ENCODE measurements at regions not wholly inside any gene's neighbourhood (a gene's known extent, or its start where the extent isn't known, plus 50 kb on each side); places are given as distances from the start of the nearest gene placed in this dataset.

GRCh38 chr11:69878144-69878883 lies 59.1 kb upstream of the FGF3 start:
- intact Hi-C loops (cut with micrococcal nuclease; ENCODE audit: unreplicated experiment), result no loop called here
- no peak overlapping the region for H3K27ac Mint-ChIP-seq (ENCODE audit: unreplicated experiment)
- no peak for TF ChIP-seq CTCF (IDR thresholded peaks at IDR 0.05; ENCODE audit: unreplicated experiment)
- no TSS peak for BruUV-seq (replicated peaks)
- H3K4me1 Mint-ChIP-seq (ENCODE audit: low read depth, unreplicated experiment), result no peaks in the 10 kb centered on the region
- no peak overlapping the region for H3K4me3 Mint-ChIP-seq (ENCODE audit: low read depth, unreplicated experiment)
- peaks cover 2% of the 10 kb centered on the region for H3K9me3 Mint-ChIP-seq (ENCODE audit: low read depth, unreplicated experiment)
- CTCF ChIA-PET, result interaction anchor here (0.6 to 1.0 kb wide), 2 partner anchors 12 to 998 kb away, joined by 3 read pairs; no protein-coding TSS in a partner anchor
- peaks cover 42% of the 10 kb centered on the region for H3K27me3 Mint-ChIP-seq (ENCODE audit: unreplicated experiment)
- no peak for DNase-seq
- no peaks in the 10 kb centered on the region for H3K36me3 Mint-ChIP-seq (ENCODE audit: insufficient read depth, unreplicated experiment)

- TF ChIP-seq CTCF (IDR thresholded peaks at IDR 0.05; ENCODE audit: unreplicated experiment), result no peak
- Mint-ChIP-seq H3K36me3 (ENCODE audit: insufficient read depth, unreplicated experiment) (no peaks in the 10 kb centered on the region), H3K9me3 (ENCODE audit: low read depth, unreplicated experiment) (peaks cover 2% of the 10 kb centered on the region), H3K27ac (ENCODE audit: unreplicated experiment) (no peak overlapping the region), H3K4me1 (ENCODE audit: low read depth, unreplicated experiment) (no peaks in the 10 kb centered on the region), H3K27me3 (ENCODE audit: unreplicated experiment) (peaks cover 42% of the 10 kb centered on the region), H3K4me3 (ENCODE audit: low read depth, unreplicated experiment) (no peak overlapping the region)
- intact Hi-C loops (cut with micrococcal nuclease; ENCODE audit: unreplicated experiment), result no loop called here
- DNase-seq, result no peak
- CTCF ChIA-PET, result no interaction called here
- no TSS peak for BruUV-seq (replicated peaks)
Observed at GRCh38 chr11:69878927-69879728, 59.9 kb upstream of the FGF3 start.

GRCh38 chr11:69879729-69880005 lies 60.5 kb upstream of the FGF3 start:
- no peak overlapping the region for H3K4me3 Mint-ChIP-seq (ENCODE audit: low read depth, unreplicated experiment)
- H3K27me3 Mint-ChIP-seq (ENCODE audit: unreplicated experiment), result peaks cover 42% of the 10 kb centered on the region
- no TSS peak for BruUV-seq (replicated peaks)
- no peak for DNase-seq
- intact Hi-C loops (cut with micrococcal nuclease; ENCODE audit: unreplicated experiment), result no loop called here
- TF ChIP-seq CTCF (IDR thresholded peaks at IDR 0.05; ENCODE audit: unreplicated experiment), result no peak
- H3K9me3 Mint-ChIP-seq (ENCODE audit: low read depth, unreplicated experiment), result peaks cover 2% of the 10 kb centered on the region
- no peak overlapping the region for H3K27ac Mint-ChIP-seq (ENCODE audit: unreplicated experiment)
- CTCF ChIA-PET, result interaction anchor here (0.8 kb wide), 1 partner anchor 11 kb away, joined by 3 read pairs; no protein-coding TSS in a partner anchor
- H3K4me1 Mint-ChIP-seq (ENCODE audit: low read depth, unreplicated experiment), result no peaks in the 10 kb centered on the region
- no peaks in the 10 kb centered on the region for H3K36me3 Mint-ChIP-seq (ENCODE audit: insufficient read depth, unreplicated experiment)

GRCh38 chr11:69880041-69880825 lies 61.0 kb upstream of the FGF3 start:
- CTCF ChIA-PET, result interaction anchor here (0.6 to 0.8 kb wide), 2 partner anchors 11 to 70 kb away, joined by 3 read pairs; no protein-coding TSS in a partner anchor
- DNase-seq, result no peak

More at GRCh38 chr11:69880041-69880825, 61.0 kb upstream of the FGF3 start:
- H3K9me3 Mint-ChIP-seq (ENCODE audit: low read depth, unreplicated experiment), result peaks cover 2% of the 10 kb centered on the region
- no peak overlapping the region for H3K27ac Mint-ChIP-seq (ENCODE audit: unreplicated experiment)
- no peak for TF ChIP-seq CTCF (IDR thresholded peaks at IDR 0.05; ENCODE audit: unreplicated experiment)
- no peak overlapping the region for H3K4me3 Mint-ChIP-seq (ENCODE audit: low read depth, unreplicated experiment)
- BruUV-seq (replicated peaks), result no TSS peak
- no peaks in the 10 kb centered on the region for H3K4me1 Mint-ChIP-seq (ENCODE audit: low read depth, unreplicated experiment)
- H3K27me3 Mint-ChIP-seq (ENCODE audit: unreplicated experiment), result peaks cover 45% of the 10 kb centered on the region
- intact Hi-C loops (cut with micrococcal nuclease; ENCODE audit: unreplicated experiment), result no loop called here
- H3K36me3 Mint-ChIP-seq (ENCODE audit: insufficient read depth, unreplicated experiment), result no peaks in the 10 kb centered on the region
